Karpas-422 (cell line): ENCODE measurements at regions not wholly inside any gene's neighbourhood (a gene's known extent, or its start where the extent isn't known, plus 50 kb on each side); places are given as distances from the start of the nearest gene placed in this dataset.

Experiments used
- DNase-seq: peaks from one replicate; pipeline ENCODE4 v3.0.0-alpha.2; 2015
- H2AFZ ChIP-seq: fragments of 200-600 bp; sonication (generic); 2 replicates; pipeline ENCODE4 v1.6.1; 2014; ENCODE audit warnings: antibody characterized with exemption, low read length, mixed read lengths
- H3K27ac ChIP-seq: fragments of 200-600 bp; sonication (generic); 2 replicates; pipeline ENCODE4 v1.5.1; 2014; ENCODE audit warnings: mild to moderate bottlenecking, low read length, moderate library complexity
- H3K27me3 ChIP-seq: fragments of 200-600 bp; sonication (generic); 2 replicates; pipeline ENCODE4 v1.6.1; 2014; ENCODE audit warnings: low read length, mixed read lengths
- H3K36me3 ChIP-seq: fragments of 200-600 bp; sonication (generic); 2 replicates; pipeline ENCODE4 v1.6.1; 2014; ENCODE audit warnings: low read length, mixed read lengths; ENCODE audit not compliant: insufficient read depth
- H3K4me1 ChIP-seq: fragments of 200-600 bp; sonication (generic); 2 replicates; pipeline ENCODE4 v1.6.1; 2014; ENCODE audit warnings: mild to moderate bottlenecking, low read length, mixed read lengths
- H3K4me2 ChIP-seq: fragments of 200-600 bp; sonication (generic); 2 replicates; pipeline ENCODE4 v1.6.1; 2014; ENCODE audit warnings: low read length, low read depth, mild to moderate bottlenecking; ENCODE audit not compliant: poor library complexity, severe bottlenecking
- H3K4me3 ChIP-seq: fragments of 200-600 bp; sonication (generic); 2 replicates; pipeline ENCODE4 v1.5.1; 2014; ENCODE audit warnings: mild to moderate bottlenecking, antibody characterized with exemption, low read length, mixed read lengths
- H3K79me2 ChIP-seq: fragments of 200-600 bp; sonication (generic); 2 replicates; pipeline ENCODE4 v1.6.1; 2014; ENCODE audit warnings: mild to moderate bottlenecking, low read length, mixed read lengths
- H3K9ac ChIP-seq: fragments of 200-600 bp; sonication (generic); 2 replicates; pipeline ENCODE4 v1.6.0; 2014; ENCODE audit warnings: low read length
- H3K9me2 ChIP-seq: fragments of 200-600 bp; sonication (generic), shearing (Covaris generic); replicated peaks from 2 replicates; pipeline ENCODE4 v1.6.0; 2014; ENCODE audit warnings: mild to moderate bottlenecking, low read length, moderate library complexity; ENCODE audit not compliant: insufficient read depth
- H3K9me3 ChIP-seq: fragments of 300-700, 200-600 bp; sonication (generic); 2 replicates; pipeline ENCODE4 v1.6.1; 2014; ENCODE audit warnings: low read length, mixed read lengths
- H4K20me1 ChIP-seq: fragments of 200-600 bp; sonication (generic); 2 replicates; pipeline ENCODE4 v1.6.1; 2014; ENCODE audit warnings: mild to moderate bottlenecking, antibody characterized with exemption, low read length, low read depth; ENCODE audit not compliant: insufficient read depth

DNA sequence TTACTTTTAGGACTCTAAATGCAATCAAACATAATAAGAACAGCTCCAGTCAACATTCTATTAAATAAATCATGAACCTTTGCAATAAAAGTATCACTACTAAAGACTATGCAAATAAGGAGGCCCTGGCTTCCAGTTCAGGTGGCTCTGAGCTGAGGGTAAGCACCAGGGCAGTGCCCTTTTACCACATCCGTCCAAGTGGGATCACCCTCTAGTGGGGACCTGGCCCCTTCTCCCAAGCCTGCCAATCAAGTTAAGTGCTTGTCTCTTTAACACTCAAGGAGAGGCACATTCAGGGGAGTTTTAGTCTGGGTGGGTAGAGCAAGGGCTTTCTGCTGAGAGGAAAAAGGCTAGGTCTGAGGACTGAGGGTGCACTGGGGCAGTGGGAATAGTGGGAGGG lies 161.4 kb downstream of the TMEM200A start:
- no peaks in the 10 kb centered on the region for H3K79me2 ChIP-seq
- H2AFZ ChIP-seq, result no peak overlapping the region
- H3K27me3 ChIP-seq, result no peaks in the 10 kb centered on the region
- no peak overlapping the region for H3K4me3 ChIP-seq
- H3K27ac ChIP-seq, result no peak overlapping the region
- H3K9me2 ChIP-seq, result no peaks in the 10 kb centered on the region
- no peak for DNase-seq
- no peaks in the 10 kb centered on the region for H3K4me1 ChIP-seq
- no peaks in the 10 kb centered on the region for H4K20me1 ChIP-seq
- H3K4me2 ChIP-seq, result no peak overlapping the region
- no peaks in the 10 kb centered on the region for H3K9me3 ChIP-seq
- no peak overlapping the region for H3K9ac ChIP-seq
- no peaks in the 10 kb centered on the region for H3K36me3 ChIP-seq

DNA sequence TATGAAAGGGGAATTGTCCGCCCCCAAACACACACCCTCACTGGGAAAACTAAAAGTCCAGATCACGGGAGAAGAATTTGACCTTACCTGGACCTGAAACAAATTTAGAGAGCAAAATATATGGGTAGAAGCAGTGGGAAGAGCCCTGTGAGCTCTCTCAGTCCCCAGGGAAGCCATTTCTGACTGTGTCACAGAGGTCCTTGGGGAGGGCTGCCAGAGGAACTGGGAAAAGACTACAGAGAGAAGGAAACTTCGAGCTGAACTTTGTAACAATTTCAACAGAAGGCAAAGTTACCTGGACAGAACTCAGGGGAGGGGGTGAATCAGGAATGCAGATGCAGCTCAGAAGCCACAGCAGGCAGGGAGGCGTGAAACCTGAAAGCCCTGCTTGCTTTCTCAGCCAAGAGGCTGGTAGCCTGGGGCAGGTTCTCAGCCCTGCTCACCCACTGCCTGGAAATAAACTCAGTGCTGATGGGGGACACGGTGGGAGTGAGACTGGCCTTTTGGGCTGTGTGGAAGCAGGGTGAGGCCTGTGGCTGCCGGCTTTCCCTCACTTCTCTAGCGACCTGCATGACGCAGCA lies 163.8 kb downstream of the TMEM200A start:
- Histone ChIP-seq H3K79me2 (no peaks in the 10 kb centered on the region), H3K4me3 (no peak overlapping the region), H3K27me3 (no peaks in the 10 kb centered on the region), H4K20me1 (no peaks in the 10 kb centered on the region), H3K4me2 (no peak overlapping the region), H3K9me3 (no peaks in the 10 kb centered on the region), H3K36me3 (no peaks in the 10 kb centered on the region), H3K9ac (no peak overlapping the region), H3K4me1 (no peaks in the 10 kb centered on the region), H3K9me2 (no peaks in the 10 kb centered on the region), H3K27ac (no peak overlapping the region), H2AFZ (no peak overlapping the region)
- DNase-seq, result no peak

DNA sequence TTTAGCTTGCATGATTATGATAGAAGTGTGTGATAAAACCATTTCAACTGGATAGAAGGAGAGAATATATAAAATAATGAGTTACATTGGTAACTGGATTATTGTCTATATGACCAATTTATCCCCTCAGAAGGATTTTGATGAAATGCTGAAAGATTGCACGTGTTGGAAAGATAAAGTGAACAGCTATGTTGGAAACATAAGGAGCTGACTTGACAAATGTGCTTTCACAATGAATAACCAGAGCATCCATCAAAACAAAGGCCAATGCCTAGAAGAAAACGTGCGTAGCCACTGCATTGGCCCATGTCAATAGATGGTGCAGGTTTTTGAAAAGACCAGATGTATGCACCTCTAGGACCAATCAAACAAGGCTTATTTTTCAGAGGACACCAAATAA lies 168.8 kb downstream of the TMEM200A start:
- DNase-seq, result no peak
- no peaks in the 10 kb centered on the region for H3K4me1 ChIP-seq
- no peak overlapping the region for H3K4me2 ChIP-seq
- H4K20me1 ChIP-seq, result no peaks in the 10 kb centered on the region
- no peak overlapping the region for H2AFZ ChIP-seq
- H3K4me3 ChIP-seq, result no peak overlapping the region
- no peak overlapping the region for H3K27ac ChIP-seq
- no peaks in the 10 kb centered on the region for H3K36me3 ChIP-seq
- no peaks in the 10 kb centered on the region; the same call in 1 of the 2 replicates for H3K9me3 ChIP-seq
- no peaks in the 10 kb centered on the region for H3K9me2 ChIP-seq
- H3K27me3 ChIP-seq, result no peaks in the 10 kb centered on the region
- no peak overlapping the region for H3K9ac ChIP-seq
- H3K79me2 ChIP-seq, result no peaks in the 10 kb centered on the region

DNA sequence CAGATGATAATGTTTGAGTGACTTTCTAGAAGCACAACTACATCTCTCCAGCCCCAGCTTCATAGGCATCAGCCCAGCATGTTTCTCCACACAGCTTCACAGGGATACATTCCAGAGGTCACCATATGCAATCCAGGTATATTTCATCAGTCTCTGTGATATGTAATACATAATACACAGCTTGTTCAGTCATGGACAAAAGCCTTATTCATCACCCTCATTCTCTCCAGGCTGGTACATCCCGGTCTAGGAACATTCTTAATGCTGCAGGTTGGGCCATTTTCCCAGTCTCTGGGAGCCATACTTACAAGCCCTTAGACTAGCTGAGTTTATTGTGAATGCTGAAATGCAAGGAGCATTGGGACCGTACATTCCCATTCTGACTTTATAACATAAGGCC lies 169.4 kb downstream of the TMEM200A start:
- H3K4me2 ChIP-seq, result no peak overlapping the region
- H3K36me3 ChIP-seq, result no peaks in the 10 kb centered on the region
- no peak overlapping the region for H3K27ac ChIP-seq
- H3K9me2 ChIP-seq, result no peaks in the 10 kb centered on the region
- no peaks in the 10 kb centered on the region for H3K27me3 ChIP-seq
- H2AFZ ChIP-seq, result no peak overlapping the region
- no peak overlapping the region for H3K4me3 ChIP-seq
- no peaks in the 10 kb centered on the region; the same call in 1 of the 2 replicates for H3K9me3 ChIP-seq
- no peaks in the 10 kb centered on the region for H4K20me1 ChIP-seq
- DNase-seq, result no peak
- H3K79me2 ChIP-seq, result no peaks in the 10 kb centered on the region
- no peaks in the 10 kb centered on the region for H3K4me1 ChIP-seq
- H3K9ac ChIP-seq, result no peak overlapping the region

DNA sequence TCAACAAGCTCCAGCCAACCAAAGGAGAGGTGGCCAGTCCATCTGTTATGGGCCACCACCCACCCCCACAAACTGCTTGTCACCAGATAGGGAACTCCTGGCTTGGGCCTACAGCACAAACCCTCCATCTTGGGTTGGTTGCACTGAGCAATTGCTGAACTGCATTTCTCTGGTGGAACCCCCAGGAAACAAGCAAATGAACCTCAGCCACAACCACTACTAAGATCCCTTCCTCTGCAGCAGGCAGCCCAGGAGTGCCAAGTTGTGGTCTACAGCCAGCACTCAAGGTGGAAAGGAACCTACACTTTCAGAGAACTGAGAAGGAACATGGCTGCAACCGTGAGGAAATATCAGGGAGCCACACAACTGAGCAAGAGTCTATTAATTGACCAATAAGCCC lies 171.6 kb downstream of the TMEM200A start:
- no peak overlapping the region for H2AFZ ChIP-seq
- no peaks in the 10 kb centered on the region for H3K79me2 ChIP-seq
- H3K4me1 ChIP-seq, result no peaks in the 10 kb centered on the region
- H3K27me3 ChIP-seq, result no peaks in the 10 kb centered on the region
- H3K9me2 ChIP-seq, result no peaks in the 10 kb centered on the region
- H3K27ac ChIP-seq, result no peak overlapping the region
- H4K20me1 ChIP-seq, result no peaks in the 10 kb centered on the region
- H3K36me3 ChIP-seq, result no peaks in the 10 kb centered on the region
- H3K9me3 ChIP-seq, result no peaks in the 10 kb centered on the region; the same call in 1 of the 2 replicates
- H3K4me2 ChIP-seq, result no peak overlapping the region
- no peak for DNase-seq
- no peak overlapping the region for H3K4me3 ChIP-seq
- no peak overlapping the region for H3K9ac ChIP-seq

DNA sequence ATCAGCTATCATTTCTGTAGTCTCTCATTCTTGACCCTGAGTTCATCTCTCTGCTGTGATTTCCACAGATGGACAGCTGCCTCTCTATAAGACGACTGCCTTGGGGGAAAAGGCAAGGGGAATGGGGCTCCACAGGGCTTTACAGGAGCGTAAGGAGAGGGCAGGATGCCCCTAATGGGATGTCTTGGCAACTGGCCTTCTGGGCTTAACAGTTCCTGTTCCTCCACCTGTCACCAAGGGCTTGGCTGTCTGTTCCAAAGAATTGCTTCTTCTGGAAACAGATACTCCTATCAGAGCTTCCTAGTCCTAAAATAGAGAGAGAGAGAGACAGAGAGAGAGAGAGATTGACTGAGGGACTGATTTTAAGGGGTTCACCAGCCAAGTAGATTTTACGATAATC lies 181.9 kb downstream of the TMEM200A start:
- H3K79me2 ChIP-seq, result no peaks in the 10 kb centered on the region

DNA sequence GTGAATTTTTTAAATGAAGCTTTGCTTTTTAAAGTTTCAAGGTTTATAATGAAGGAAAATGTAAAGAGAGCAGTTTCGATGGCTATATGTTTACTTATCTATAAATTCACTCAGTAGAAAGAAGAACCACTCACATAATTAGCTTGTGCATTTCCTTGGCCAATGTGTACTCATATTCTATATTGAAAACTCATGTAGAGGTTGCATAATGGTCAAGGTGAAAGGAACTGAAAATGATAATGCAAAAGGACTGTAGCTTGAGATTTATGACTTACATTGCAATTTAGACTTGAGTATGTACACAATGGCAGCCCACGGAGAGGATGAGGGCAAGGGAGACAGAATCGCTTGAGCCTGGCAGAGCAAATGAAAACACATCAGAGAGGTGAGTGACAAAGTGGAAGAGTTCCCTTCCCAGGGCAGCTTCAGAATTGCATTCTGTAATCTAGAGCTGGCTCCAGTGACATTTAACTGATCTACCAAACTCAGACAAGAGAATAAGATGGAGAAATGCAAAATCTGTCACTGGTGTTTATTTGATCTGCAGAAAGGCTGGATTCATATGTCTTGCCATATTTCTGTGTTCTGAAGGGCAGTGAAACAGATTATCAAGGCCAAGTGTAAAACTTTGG lies 191.8 kb downstream of the TMEM200A start:
- Histone ChIP-seq H3K79me2 (no peaks in the 10 kb centered on the region), H3K4me2 (no peak overlapping the region), H3K27ac (no peak overlapping the region), H3K9me2 (no peaks in the 10 kb centered on the region), H3K9me3 (no peaks in the 10 kb centered on the region), H4K20me1 (no peaks in the 10 kb centered on the region), H3K4me3 (no peak overlapping the region), H3K36me3 (no peaks in the 10 kb centered on the region), H2AFZ (no peak overlapping the region), H3K27me3 (no peaks in the 10 kb centered on the region), H3K9ac (no peak overlapping the region), H3K4me1 (no peaks in the 10 kb centered on the region)
- DNase-seq, result no peak

More for the DNA sequence above, 181.9 kb downstream of the TMEM200A start:
- Histone ChIP-seq H4K20me1 (no peaks in the 10 kb centered on the region), H3K9me2 (no peaks in the 10 kb centered on the region), H3K36me3 (no peaks in the 10 kb centered on the region), H2AFZ (no peak overlapping the region), H3K27me3 (no peaks in the 10 kb centered on the region), H3K9me3 (no peaks in the 10 kb centered on the region), H3K4me1 (no peaks in the 10 kb centered on the region), H3K4me2 (no peak overlapping the region), H3K27ac (no peak overlapping the region), H3K9ac (no peak overlapping the region), H3K4me3 (no peak overlapping the region)
- no peak for DNase-seq

DNA sequence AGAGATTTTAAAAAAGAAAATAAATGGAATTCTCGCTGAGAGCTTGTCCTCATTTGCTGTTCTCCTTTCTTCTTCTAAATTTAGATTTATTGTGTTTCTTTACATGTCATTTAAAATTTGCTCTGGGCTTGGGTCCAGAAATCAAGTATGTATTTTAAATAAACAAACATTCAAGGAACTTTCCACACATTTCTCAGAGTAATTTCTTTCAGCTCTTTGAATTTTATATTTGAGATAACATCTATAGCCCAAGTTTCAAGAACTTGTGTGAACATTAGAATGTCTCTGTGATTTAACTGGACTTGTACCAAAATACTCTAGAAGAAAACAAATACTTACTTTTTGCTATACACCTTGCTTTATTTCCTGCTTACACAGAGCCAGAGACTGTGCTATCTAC lies 192.3 kb downstream of the TMEM200A start:
- H3K27ac ChIP-seq, result no peak overlapping the region

More for the DNA sequence above, 192.3 kb downstream of the TMEM200A start:
- Histone ChIP-seq H3K79me2 (no peaks in the 10 kb centered on the region), H3K27me3 (no peaks in the 10 kb centered on the region), H3K9ac (no peak overlapping the region), H3K9me3 (no peaks in the 10 kb centered on the region), H3K4me3 (no peak overlapping the region), H3K4me2 (no peak overlapping the region), H3K4me1 (no peaks in the 10 kb centered on the region), H2AFZ (no peak overlapping the region), H4K20me1 (no peaks in the 10 kb centered on the region), H3K36me3 (no peaks in the 10 kb centered on the region), H3K9me2 (no peaks in the 10 kb centered on the region)
- no peak for DNase-seq
